Sigmoid colon (tissue), 4 donors: ENCODE measurements at regions not wholly inside any gene's neighbourhood (a gene's known extent, or its start where the extent isn't known, plus 50 kb on each side); places are given as distances from the start of the nearest gene placed in this dataset.

ENCODE experiments used
- CTCF ChIP-seq, 4 experiments: fragments of 450-650 bp in 3 of 4; fragments of 200-600 bp in 1 of 4; IDR thresholded peaks; one replicate each; pipeline ENCODE4 v1.5.1; 2016 to 2019; ENCODE audit warnings: antibody characterized with exemption in 4 of 4, mild to moderate bottlenecking in 3 of 4, moderate library complexity in 2 of 4
- EP300 ChIP-seq, 4 donors: sonication (generic); formaldehyde crosslinking; IDR thresholded peaks; one replicate each; pipeline ENCODE4 v1.6.1; 2017; ENCODE audit warnings: antibody characterized with exemption in 4 of 4
- POLR2A ChIP-seq, 2 donors: fragments of 450-650 bp; IDR thresholded peaks; one replicate each; pipeline ENCODE4 v1.6.1; 2016; ENCODE audit warnings: antibody characterized with exemption in 2 of 2, mild to moderate bottlenecking in 2 of 2, moderate library complexity in 2 of 2

GRCh38 chr4:14771094-14771493 is 231.2 kb upstream of the CPEB2 start:
- no peak for TF ChIP-seq CTCF (IDR thresholded peaks at IDR 0.05)
- no peak for TF ChIP-seq POLR2A (IDR thresholded peaks at IDR 0.05)
- no peak for TF ChIP-seq EP300 (IDR thresholded peaks at IDR 0.05)
